ENCODE measurements at regions not wholly inside any gene's neighbourhood (a gene's known extent, or its start where the extent isn't known, plus 50 kb on each side); places are given as distances from the start of the nearest gene placed in this dataset.

GRCh38 chr18:76573325-76574025, 78.4 kb upstream of the ZNF516 start:
- no peak for ATAC-seq (ENCODE audit: insufficient read depth, low read depth)
- no peak overlapping the region for H3K4me2 ChIP-seq (ENCODE audit: insufficient read depth, low read length)

GRCh38 chr18:76572518-76573247, 77.6 kb upstream of the ZNF516 start:
- peaks cover 8% of the 10 kb centered on the region for H3K27me3 ChIP-seq (ENCODE audit: insufficient read depth, low read length, poor library complexity)
- H3K27ac ChIP-seq (ENCODE audit: low read length) = no peak overlapping the region
- H3K4me1 ChIP-seq (ENCODE audit: insufficient read depth, low read length) = no peaks in the 10 kb centered on the region
- no peak for TF ChIP-seq EZH2 (IDR thresholded peaks at IDR 0.05; ENCODE audit: borderline replicate concordance, low read depth, low read length, severe bottlenecking)
- no peaks in the 10 kb centered on the region for H3K79me2 ChIP-seq (ENCODE audit: insufficient read depth, low read length)
- no peak overlapping the region for H3K4me3 ChIP-seq (ENCODE audit: low read depth in 1 of 2, low read length in 2 of 2)
- H3K9ac ChIP-seq (ENCODE audit: low read depth, low read length) = no peak overlapping the region
- H3K36me3 ChIP-seq (ENCODE audit: insufficient read depth, low read length) = no peaks in the 10 kb centered on the region
- no peaks in the 10 kb centered on the region for H4K20me1 ChIP-seq (ENCODE audit: insufficient read depth, low read length)
- ATAC-seq (ENCODE audit: insufficient read depth, low read depth) = no peak
- no peak for DNase-seq
- no peaks in the 10 kb centered on the region for H3K9me3 ChIP-seq (ENCODE audit: insufficient read depth, low read length, severe bottlenecking)
- H2AFZ ChIP-seq (ENCODE audit: low read depth, low read length) = no peak overlapping the region
- H3K4me2 ChIP-seq (ENCODE audit: insufficient read depth, low read length) = no peak overlapping the region

More at GRCh38 chr18:76573325-76574025, 78.4 kb upstream of the ZNF516 start:
- Histone ChIP-seq H3K9me3 (ENCODE audit: insufficient read depth, low read length, severe bottlenecking) (no peaks in the 10 kb centered on the region), H4K20me1 (ENCODE audit: insufficient read depth, low read length) (no peaks in the 10 kb centered on the region), H3K9ac (ENCODE audit: low read depth, low read length) (no peak overlapping the region), H3K27me3 (ENCODE audit: insufficient read depth, low read length, poor library complexity) (peaks cover 8% of the 10 kb centered on the region), H2AFZ (ENCODE audit: low read depth, low read length) (no peak overlapping the region), H3K4me3 (ENCODE audit: low read depth in 1 of 2, low read length in 2 of 2) (no peak overlapping the region), H3K27ac (ENCODE audit: low read length) (no peak overlapping the region), H3K4me1 (ENCODE audit: insufficient read depth, low read length) (no peaks in the 10 kb centered on the region), H3K79me2 (ENCODE audit: insufficient read depth, low read length) (no peaks in the 10 kb centered on the region), H3K36me3 (ENCODE audit: insufficient read depth, low read length) (no peaks in the 10 kb centered on the region)
- TF ChIP-seq EZH2 (IDR thresholded peaks at IDR 0.05; ENCODE audit: borderline replicate concordance, low read depth, low read length, severe bottlenecking) = no peak
- no peak for TF ChIP-seq CTCF (IDR thresholded peaks at IDR 0.05; ENCODE audit: borderline replicate concordance, extremely low read depth, low read length, poor library complexity, severe bottlenecking)
- no peak for DNase-seq

- TF ChIP-seq CTCF (IDR thresholded peaks at IDR 0.05; ENCODE audit: borderline replicate concordance, extremely low read depth, low read length, poor library complexity, severe bottlenecking) (no peak), EZH2 (IDR thresholded peaks at IDR 0.05; ENCODE audit: borderline replicate concordance, low read depth, low read length, severe bottlenecking) (no peak)
- Histone ChIP-seq H3K4me1 (ENCODE audit: insufficient read depth, low read length) (no peaks in the 10 kb centered on the region), H3K36me3 (ENCODE audit: insufficient read depth, low read length) (no peaks in the 10 kb centered on the region), H3K27me3 (ENCODE audit: insufficient read depth, low read length, poor library complexity) (peaks cover 8% of the 10 kb centered on the region), H3K4me2 (ENCODE audit: insufficient read depth, low read length) (no peak overlapping the region), H3K27ac (ENCODE audit: low read length) (no peak overlapping the region), H3K9ac (ENCODE audit: low read depth, low read length) (no peak overlapping the region), H3K4me3 (ENCODE audit: low read depth in 1 of 2, low read length in 2 of 2) (no peak overlapping the region), H3K79me2 (ENCODE audit: insufficient read depth, low read length) (no peaks in the 10 kb centered on the region), H3K9me3 (ENCODE audit: insufficient read depth, low read length, severe bottlenecking) (no peaks in the 10 kb centered on the region), H4K20me1 (ENCODE audit: insufficient read depth, low read length) (no peaks in the 10 kb centered on the region), H2AFZ (ENCODE audit: low read depth, low read length) (no peak overlapping the region)
- ATAC-seq (ENCODE audit: insufficient read depth, low read depth) = no peak
- no peak for DNase-seq
These were observed 76.6 kb upstream of the ZNF516 start for GRCh38 chr18:76571689-76572088.

- ATAC-seq (ENCODE audit: insufficient read depth, low read depth) = no peak
These were observed 75.8 kb upstream of the ZNF516 start for GRCh38 chr18:76570856-76571255.

More at GRCh38 chr18:76570856-76571255, 75.8 kb upstream of the ZNF516 start:
- no peak overlapping the region for H3K27ac ChIP-seq (ENCODE audit: low read length)
- no peak overlapping the region for H3K4me3 ChIP-seq (ENCODE audit: low read depth in 1 of 2, low read length in 2 of 2)
- H4K20me1 ChIP-seq (ENCODE audit: insufficient read depth, low read length) = no peaks in the 10 kb centered on the region
- peaks cover 8% of the 10 kb centered on the region for H3K27me3 ChIP-seq (ENCODE audit: insufficient read depth, low read length, poor library complexity)
- no peak overlapping the region for H3K9ac ChIP-seq (ENCODE audit: low read depth, low read length)
- no peaks in the 10 kb centered on the region for H3K79me2 ChIP-seq (ENCODE audit: insufficient read depth, low read length)
- TF ChIP-seq EZH2 (IDR thresholded peaks at IDR 0.05; ENCODE audit: borderline replicate concordance, low read depth, low read length, severe bottlenecking) = no peak
- no peak for TF ChIP-seq CTCF (IDR thresholded peaks at IDR 0.05; ENCODE audit: borderline replicate concordance, extremely low read depth, low read length, poor library complexity, severe bottlenecking)
- no peaks in the 10 kb centered on the region for H3K4me1 ChIP-seq (ENCODE audit: insufficient read depth, low read length)
- no peak for DNase-seq
- H3K4me2 ChIP-seq (ENCODE audit: insufficient read depth, low read length) = no peak overlapping the region
- no peaks in the 10 kb centered on the region for H3K36me3 ChIP-seq (ENCODE audit: insufficient read depth, low read length)
- H3K9me3 ChIP-seq (ENCODE audit: insufficient read depth, low read length, severe bottlenecking) = no peaks in the 10 kb centered on the region
- no peak overlapping the region for H2AFZ ChIP-seq (ENCODE audit: low read depth, low read length)

All from DND-41 (cell line).